H1 (cell line): ENCODE measurements at regions not wholly inside any gene's neighbourhood (a gene's known extent, or its start where the extent isn't known, plus 50 kb on each side); places are given as distances from the start of the nearest gene placed in this dataset.

ENCODE experiments used
- CTCF ChIA-PET: fragments of 300-600 bp; sonication (Branson Sonifier 250); formaldehyde crosslinking; loops from one replicate; lab custom pipeline; 2021; ENCODE audit not compliant: partially characterized antibody; lab: Charles Lee
- POLR2A ChIA-PET: fragments of 300-600 bp; sonication (Branson Sonifier 250); formaldehyde crosslinking; loops from one replicate; lab custom pipeline; 2021; ENCODE audit warnings: inconsistent platforms; ENCODE audit not compliant: partially characterized antibody; lab: Charles Lee
- DNase-seq, 2 experiments: peaks; one replicate each; pipeline versions ENCODE4 v3.0.0 to v3.0.0-alpha.2; 2010 to 2022; ENCODE audit warnings: low spot score in 2 of 2, low read depth in 1 of 2, mixed read lengths in 1 of 2
- FAIRE-seq: peaks from 2 replicates; lab custom pipeline; 2011; peaks lifted over from hg19 to GRCh38; lab: Jason Lieb, UNC
- H2AFZ ChIP-seq: 2 replicates; pipeline ENCODE4 v1.8.1; 2012; ENCODE audit warnings: low read length, inconsistent platforms
- H2AK5ac ChIP-seq: 2 replicates; pipeline ENCODE4 v1.6.1; 2013; ENCODE audit warnings: low read depth, low read length
- H2BK120ac ChIP-seq: replicated peaks from 2 replicates; pipeline ENCODE3; 2013; ENCODE audit warnings: low read depth, low read length, inconsistent platforms
- H2BK12ac ChIP-seq: 2 replicates; pipeline ENCODE4 v1.6.1; 2013; ENCODE audit warnings: low read depth, low read length
- H2BK15ac ChIP-seq: 2 replicates; pipeline ENCODE4 v1.6.1; 2013; ENCODE audit warnings: low read length
- H2BK20ac ChIP-seq: 2 replicates; pipeline ENCODE4 v1.6.1; 2013; ENCODE audit warnings: low read length
- H2BK5ac ChIP-seq: 2 replicates; pipeline ENCODE4 v1.6.1; 2013; ENCODE audit warnings: low read depth, low read length
- H3K14ac ChIP-seq: 2 replicates; pipeline ENCODE4 v1.6.1; 2013; ENCODE audit warnings: inconsistent platforms; ENCODE audit not compliant: insufficient read length
- H3K18ac ChIP-seq: 2 replicates; pipeline ENCODE4 v1.6.1; 2013; ENCODE audit warnings: low read length; ENCODE audit errors: extremely low read depth
- H3K23ac ChIP-seq: 2 replicates; pipeline ENCODE4 v1.6.1; 2013; ENCODE audit warnings: inconsistent platforms; ENCODE audit not compliant: insufficient read length
- H3K23me2 ChIP-seq: 2 replicates; pipeline ENCODE4 v1.6.1; 2013; ENCODE audit warnings: low read depth, low read length
- H3K27ac ChIP-seq: 2 replicates; pipeline ENCODE4 v1.6.1; 2011; ENCODE audit warnings: low read depth, low read length, inconsistent platforms
- H3K27me3 ChIP-seq, 4 experiments: replicated peaks in 1 of 4; 1 replicate in 1 of 4; 2 replicates in 3 of 4; pipeline versions ENCODE4 v1.6.1 to v1.8.1; 2011 to 2013; ENCODE audit warnings: low read length in 3 of 4, mild to moderate bottlenecking in 3 of 4, inconsistent platforms in 2 of 4, mixed read lengths in 2 of 4, moderate library complexity in 1 of 4; ENCODE audit not compliant: control insufficient read depth in 3 of 4, insufficient read depth in 3 of 4; ENCODE audit errors: extremely low read depth in 1 of 4
- H3K36me3 ChIP-seq, 4 experiments: 2 replicates each; pipeline versions ENCODE4 v1.6.1 to v1.8.1; 2011 to 2013; ENCODE audit warnings: mild to moderate bottlenecking in 4 of 4, low read length in 3 of 4, moderate library complexity in 2 of 4, control low read depth in 1 of 4, inconsistent platforms in 1 of 4; ENCODE audit not compliant: insufficient read depth in 4 of 4, control insufficient read depth in 2 of 4
- H3K4ac ChIP-seq: replicated peaks from 2 replicates; pipeline ENCODE3; 2013; ENCODE audit warnings: low read length, low read depth, mixed read lengths, inconsistent platforms; ENCODE audit not compliant: insufficient read length
- H3K4me1 ChIP-seq, 4 experiments: replicated peaks in 1 of 4; 1 replicate in 1 of 4; 2 replicates in 3 of 4; pipeline versions ENCODE4 v1.6.1 to v1.8.1; 2011 to 2013; ENCODE audit warnings: low read length in 3 of 4, inconsistent platforms in 2 of 4, mixed read lengths in 1 of 4; ENCODE audit not compliant: insufficient read depth in 4 of 4, control insufficient read depth in 3 of 4
- H3K4me2 ChIP-seq, 2 experiments: 2 replicates each; pipeline versions ENCODE4 v1.6.1 to v1.8.1; 2011 to 2013; ENCODE audit warnings: low read depth in 2 of 2, low read length in 2 of 2, control low read depth in 1 of 2, inconsistent platforms in 1 of 2, mild to moderate bottlenecking in 1 of 2; ENCODE audit not compliant: insufficient read depth in 1 of 2
- H3K4me3 ChIP-seq, 4 experiments: fragments of 200-600, 300-600 bp in 1 of 4; sonication (generic), shearing (Covaris generic), sonication (Bioruptor Twin) in 1 of 4; 2 replicates each; pipeline versions ENCODE4 v1.5.1 to v1.8.1; 2011 to 2016; ENCODE audit warnings: low read length in 4 of 4, low read depth in 3 of 4, control low read depth in 2 of 4, inconsistent platforms in 2 of 4, mild to moderate bottlenecking in 2 of 4, mixed read lengths in 1 of 4, moderate library complexity in 1 of 4; ENCODE audit not compliant: insufficient read depth in 2 of 4; ENCODE audit errors: extremely low read depth in 1 of 4
- H3K56ac ChIP-seq: replicated peaks from 2 replicates; pipeline ENCODE3; 2013; ENCODE audit warnings: low read depth, mild to moderate bottlenecking, mixed read lengths, low read length, inconsistent platforms; ENCODE audit not compliant: insufficient read length
- H3K79me1 ChIP-seq: 2 replicates; pipeline ENCODE4 v1.6.1; 2013; ENCODE audit warnings: low read depth, low read length, control low read depth
- H3K79me2 ChIP-seq, 2 experiments: 2 replicates each; pipeline versions ENCODE4 v1.6.1 to v1.8.1; 2012 to 2013; ENCODE audit warnings: low read length in 2 of 2, mild to moderate bottlenecking in 2 of 2, inconsistent platforms in 1 of 2; ENCODE audit not compliant: insufficient read depth in 2 of 2, control insufficient read depth in 1 of 2
- H3K9ac ChIP-seq, 4 experiments: replicated peaks in 1 of 4; 1 replicate in 1 of 4; 2 replicates in 3 of 4; pipeline versions ENCODE4 v1.6.1 to v1.8.1; 2011 to 2013; ENCODE audit warnings: low read depth in 3 of 4, low read length in 3 of 4, control low read depth in 2 of 4, mild to moderate bottlenecking in 2 of 4, moderate library complexity in 2 of 4, inconsistent platforms in 1 of 4; ENCODE audit errors: extremely low read depth in 1 of 4
- H3K9me3 ChIP-seq, 2 experiments: 2 replicates each; pipeline versions ENCODE4 v1.6.1 to v1.8.1; 2012 to 2013; ENCODE audit warnings: mild to moderate bottlenecking in 2 of 2, moderate library complexity in 2 of 2, control low read depth in 1 of 2, inconsistent platforms in 1 of 2, low read depth in 1 of 2, low read length in 1 of 2, mixed read lengths in 1 of 2; ENCODE audit not compliant: insufficient read depth in 2 of 2
- H4K20me1 ChIP-seq, 2 experiments: replicated peaks in 1 of 2; 2 replicates each; pipeline versions ENCODE3 to v1.8.1; 2011 to 2013; ENCODE audit warnings: inconsistent platforms in 2 of 2, low read length in 2 of 2, mild to moderate bottlenecking in 1 of 2; ENCODE audit not compliant: insufficient read depth in 2 of 2, control insufficient read depth in 1 of 2
- H4K5ac ChIP-seq: 2 replicates; pipeline ENCODE4 v1.6.1; 2013; ENCODE audit warnings: low read length, low read depth, mixed read lengths, inconsistent platforms; ENCODE audit not compliant: insufficient read length
- H4K8ac ChIP-seq: 2 replicates; pipeline ENCODE4 v1.8.0; 2013; ENCODE audit warnings: mild to moderate bottlenecking, moderate library complexity, low read length, inconsistent platforms; ENCODE audit not compliant: insufficient read depth; ENCODE audit errors: extremely low read depth
- H4K91ac ChIP-seq: replicated peaks from 2 replicates; pipeline ENCODE3; 2013; ENCODE audit warnings: low read length, mixed read lengths, inconsistent platforms; ENCODE audit not compliant: insufficient read length
- ASH2L ChIP-seq: fragments of 200-600, 300-600 bp; sonication (generic); IDR thresholded peaks from one replicate; pipeline ENCODE4 v1.7.1; 2017; ENCODE audit warnings: low read length
- CBX5 ChIP-seq: fragments of 300-800, 300-1000 bp; sonication (generic); IDR thresholded peaks from 2 replicates; pipeline ENCODE4 v1.7.1; 2016; ENCODE audit warnings: antibody characterized with exemption, low read length, low read depth
- CREB1 ChIP-seq: IDR thresholded peaks from 2 replicates; pipeline ENCODE4 v1.6.1; 2012; ENCODE audit warnings: inconsistent platforms
- MAFK ChIP-seq: IDR thresholded peaks from 2 replicates; pipeline ENCODE4 v1.6.1; 2012; ENCODE audit warnings: low read depth, mild to moderate bottlenecking, improper control_type of control experiment, low read length
- NRF1 ChIP-seq: IDR thresholded peaks from 2 replicates; pipeline ENCODE4 v1.6.1; 2011; ENCODE audit warnings: mild to moderate bottlenecking, low read depth, low read length, improper control_type of control experiment
- POLR2AphosphoS5 ChIP-seq: IDR thresholded peaks from 2 replicates; pipeline ENCODE4 v1.6.1; 2011; ENCODE audit warnings: low read depth, low read length
- POU5F1 ChIP-seq: IDR thresholded peaks from 2 replicates; pipeline ENCODE4 v1.6.1; 2011; ENCODE audit warnings: low read depth, mild to moderate bottlenecking, low read length, moderate library complexity
- RNF2 ChIP-seq: fragments of 200-900, 300-1000 bp; sonication (generic); IDR thresholded peaks from 2 replicates; pipeline ENCODE4 v1.7.1; 2016; ENCODE audit warnings: borderline replicate concordance, low read depth, mild to moderate bottlenecking, antibody characterized with exemption, low read length; ENCODE audit not compliant: poor library complexity, severe bottlenecking; ENCODE audit errors: missing control alignments
- SRF ChIP-seq: IDR thresholded peaks from 2 replicates; pipeline ENCODE4 v1.6.1; 2011; ENCODE audit warnings: mild to moderate bottlenecking, low read depth, low read length, moderate library complexity
- TEAD4 ChIP-seq: IDR thresholded peaks from 2 replicates; pipeline ENCODE4 v1.6.1; 2012; ENCODE audit warnings: low read depth, low read length, inconsistent platforms, mixed read lengths
- WGBS, 2 experiments: shearing (Covaris generic) in 1 of 2; methylation state at CpG; one replicate each; pipeline versions ENCODE4 v1.1.6 to v1.1.7; 2013 to 2015; ENCODE audit warnings: low lambda C conversion rate in 2 of 2, mixed read lengths in 2 of 2, inconsistent platforms in 1 of 2, low coverage in 1 of 2, missing lambda C conversion rate in 1 of 2; ENCODE audit not compliant: insufficient replicate concordance in 2 of 2, insufficient coverage in 1 of 2, insufficient read length in 1 of 2; ENCODE audit errors: extremely low coverage in 1 of 2, missing lambda C conversion rate in 1 of 2; 5-methylcytosine and 5-hydroxymethylcytosine counted together
- TF ChIP-seq, protein P1 (sequence below): IDR thresholded peaks from 2 replicates; pipeline ENCODE4 v1.6.1; 2012; ENCODE audit warnings: low read length, inconsistent platforms

DNA sequence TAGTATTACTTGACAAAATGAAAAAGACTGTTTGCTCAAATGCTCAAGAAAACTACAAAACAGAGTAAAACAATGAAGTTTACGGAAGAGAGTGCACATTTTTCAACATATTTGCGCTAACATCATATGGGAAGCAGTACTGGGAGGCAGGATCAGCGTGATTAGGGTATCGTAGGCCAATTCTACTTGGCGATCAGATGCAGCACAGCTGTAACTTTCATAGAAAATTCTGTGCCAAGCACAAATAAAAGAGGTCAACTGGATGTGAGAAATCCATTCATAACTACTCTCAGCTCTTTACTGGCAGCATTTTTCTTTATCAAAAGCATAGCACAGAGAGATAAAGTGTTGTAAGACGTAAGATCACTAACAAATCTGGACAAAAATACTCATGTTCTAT lies 1196.3 kb upstream of the GBE1 start:
- H3K4me2 ChIP-seq: no peak overlapping the region
- ChIA-PET CTCF (interaction anchor here (1.0 kb wide), 1 partner anchor 461 kb away, joined by 3 read pairs; no protein-coding TSS in a partner anchor), POLR2A (no interaction called here)
- no peak overlapping the region for H2BK15ac ChIP-seq
- 77% methylated on average over 6 of the region's 6 CpGs; no CpG with 5 or more reads in 1 of the 2 experiments for WGBS, 2 experiments
- H4K8ac ChIP-seq: no peak overlapping the region
- H3K27me3 ChIP-seq: no peaks in the 10 kb centered on the region
- H2BK12ac ChIP-seq: no peak overlapping the region
- H3K18ac ChIP-seq: no peak overlapping the region
- no peak overlapping the region for H2BK5ac ChIP-seq
- no peaks in the 10 kb centered on the region for H3K4me1 ChIP-seq
- H3K4ac ChIP-seq: no peak overlapping the region
- no peak overlapping the region for H3K56ac ChIP-seq
- H3K4me3 ChIP-seq: no peak overlapping the region
- no peak overlapping the region for H3K23ac ChIP-seq
- no peak overlapping the region for H2BK120ac ChIP-seq
- no peak overlapping the region for H2AFZ ChIP-seq
- H3K36me3 ChIP-seq: no peaks in the 10 kb centered on the region; a peak in 1 of 8 replicates
- DNase-seq (no peak), FAIRE-seq (no peak)
- no peak overlapping the region for H2AK5ac ChIP-seq
- H3K79me2 ChIP-seq: no peaks in the 10 kb centered on the region
- H3K9ac ChIP-seq: no peak overlapping the region
- no peaks in the 10 kb centered on the region for H3K79me1 ChIP-seq
- H3K9me3 ChIP-seq: 0 out of 4 replicates have a peak, but pooled peaks cover 0 to 4% of the 10 kb centered on the region in 2 experiments
- no peaks in the 10 kb centered on the region for H4K20me1 ChIP-seq
- no peak overlapping the region for H4K91ac ChIP-seq
- H3K23me2 ChIP-seq: no peaks in the 10 kb centered on the region
- H2BK20ac ChIP-seq: no peak overlapping the region
- H3K27ac ChIP-seq: no peak overlapping the region
- no peak overlapping the region for H4K5ac ChIP-seq
- H3K14ac ChIP-seq: no peak overlapping the region
- TF ChIP-seq POLR2AphosphoS5 (no peak), CREB1 (no peak), POU5F1 (no peak), TEAD4 (no peak), NRF1 (no peak), ASH2L (no peak), MAFK (no peak), RNF2 (no peak), CBX5 (no peak), SRF (no peak)
- TF ChIP-seq, protein P1, sequence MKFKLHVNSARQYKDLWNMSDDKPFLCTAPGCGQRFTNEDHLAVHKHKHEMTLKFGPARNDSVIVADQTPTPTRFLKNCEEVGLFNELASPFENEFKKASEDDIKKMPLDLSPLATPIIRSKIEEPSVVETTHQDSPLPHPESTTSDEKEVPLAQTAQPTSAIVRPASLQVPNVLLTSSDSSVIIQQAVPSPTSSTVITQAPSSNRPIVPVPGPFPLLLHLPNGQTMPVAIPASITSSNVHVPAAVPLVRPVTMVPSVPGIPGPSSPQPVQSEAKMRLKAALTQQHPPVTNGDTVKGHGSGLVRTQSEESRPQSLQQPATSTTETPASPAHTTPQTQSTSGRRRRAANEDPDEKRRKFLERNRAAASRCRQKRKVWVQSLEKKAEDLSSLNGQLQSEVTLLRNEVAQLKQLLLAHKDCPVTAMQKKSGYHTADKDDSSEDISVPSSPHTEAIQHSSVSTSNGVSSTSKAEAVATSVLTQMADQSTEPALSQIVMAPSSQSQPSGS: no peak
- TF ChIP-seq, all 59 proteins: peak for 0
